Epithelial cell of proximal tubule (primary cell): ENCODE measurements at regions not wholly inside any gene's neighbourhood (a gene's known extent, or its start where the extent isn't known, plus 50 kb on each side); places are given as distances from the start of the nearest gene placed in this dataset.

ENCODE experiments used
- DNase-seq: peaks from one replicate; pipeline ENCODE4 v3.0.0-alpha.2; 2011; ENCODE audit warnings: low read depth
- H3K4me3 ChIP-seq: 2 replicates; pipeline ENCODE4 v1.5.1; 2011; ENCODE audit warnings: low read depth, mild to moderate bottlenecking, low read length
- TF ChIP-seq, protein P1 (sequence below): conservative IDR thresholded peaks from 2 replicates; pipeline ENCODE4 v1.5.1; 2012; ENCODE audit warnings: low read depth, mild to moderate bottlenecking, low read length

DNA sequence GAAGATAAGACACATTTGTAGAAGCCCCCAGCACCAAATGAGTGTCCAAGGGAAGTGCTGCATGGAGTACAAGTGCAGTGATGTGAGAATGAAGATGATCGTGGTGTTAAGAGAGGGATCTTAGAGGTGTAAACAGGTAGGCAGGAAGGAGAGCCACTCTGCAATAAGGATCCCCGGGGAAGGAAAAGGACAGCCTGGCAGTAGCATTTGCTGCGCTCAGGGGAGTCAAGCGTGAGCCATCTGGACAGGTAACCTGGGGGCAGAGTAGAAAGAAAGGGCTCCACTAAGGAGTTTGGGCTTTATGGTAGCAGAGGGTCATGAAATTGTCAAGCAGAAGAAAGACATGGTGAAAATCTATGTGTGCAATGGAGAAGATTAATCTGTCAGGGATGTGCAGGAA is 587.2 kb downstream of the BUD13 start:
- no peak overlapping the region for H3K4me3 ChIP-seq
- DNase-seq, result no peak
- TF ChIP-seq, protein P1, sequence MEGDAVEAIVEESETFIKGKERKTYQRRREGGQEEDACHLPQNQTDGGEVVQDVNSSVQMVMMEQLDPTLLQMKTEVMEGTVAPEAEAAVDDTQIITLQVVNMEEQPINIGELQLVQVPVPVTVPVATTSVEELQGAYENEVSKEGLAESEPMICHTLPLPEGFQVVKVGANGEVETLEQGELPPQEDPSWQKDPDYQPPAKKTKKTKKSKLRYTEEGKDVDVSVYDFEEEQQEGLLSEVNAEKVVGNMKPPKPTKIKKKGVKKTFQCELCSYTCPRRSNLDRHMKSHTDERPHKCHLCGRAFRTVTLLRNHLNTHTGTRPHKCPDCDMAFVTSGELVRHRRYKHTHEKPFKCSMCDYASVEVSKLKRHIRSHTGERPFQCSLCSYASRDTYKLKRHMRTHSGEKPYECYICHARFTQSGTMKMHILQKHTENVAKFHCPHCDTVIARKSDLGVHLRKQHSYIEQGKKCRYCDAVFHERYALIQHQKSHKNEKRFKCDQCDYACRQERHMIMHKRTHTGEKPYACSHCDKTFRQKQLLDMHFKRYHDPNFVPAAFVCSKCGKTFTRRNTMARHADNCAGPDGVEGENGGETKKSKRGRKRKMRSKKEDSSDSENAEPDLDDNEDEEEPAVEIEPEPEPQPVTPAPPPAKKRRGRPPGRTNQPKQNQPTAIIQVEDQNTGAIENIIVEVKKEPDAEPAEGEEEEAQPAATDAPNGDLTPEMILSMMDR, result no peak

DNA sequence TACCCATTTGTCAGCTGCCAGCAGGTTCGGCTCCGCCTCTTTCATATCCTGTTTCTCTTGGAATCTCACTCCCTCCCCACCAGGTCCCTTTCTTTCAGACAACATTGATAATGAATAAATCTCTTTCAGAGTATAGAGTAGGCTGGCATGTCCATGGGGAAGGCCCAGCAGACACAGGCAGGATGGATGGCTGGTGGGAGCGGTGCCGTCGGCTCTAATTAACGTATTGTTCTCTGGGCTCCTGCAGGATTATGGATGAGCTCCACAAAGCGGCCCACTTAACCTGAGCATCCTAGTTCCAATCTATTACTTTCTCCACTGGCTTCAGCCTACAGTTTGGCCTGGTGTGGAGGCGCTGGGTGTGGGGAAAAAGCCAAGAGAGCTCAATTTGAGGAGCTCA is 588.0 kb downstream of the BUD13 start:
- TF ChIP-seq, protein P1, result no peak
- no peak for DNase-seq
- no peak overlapping the region for H3K4me3 ChIP-seq

DNA sequence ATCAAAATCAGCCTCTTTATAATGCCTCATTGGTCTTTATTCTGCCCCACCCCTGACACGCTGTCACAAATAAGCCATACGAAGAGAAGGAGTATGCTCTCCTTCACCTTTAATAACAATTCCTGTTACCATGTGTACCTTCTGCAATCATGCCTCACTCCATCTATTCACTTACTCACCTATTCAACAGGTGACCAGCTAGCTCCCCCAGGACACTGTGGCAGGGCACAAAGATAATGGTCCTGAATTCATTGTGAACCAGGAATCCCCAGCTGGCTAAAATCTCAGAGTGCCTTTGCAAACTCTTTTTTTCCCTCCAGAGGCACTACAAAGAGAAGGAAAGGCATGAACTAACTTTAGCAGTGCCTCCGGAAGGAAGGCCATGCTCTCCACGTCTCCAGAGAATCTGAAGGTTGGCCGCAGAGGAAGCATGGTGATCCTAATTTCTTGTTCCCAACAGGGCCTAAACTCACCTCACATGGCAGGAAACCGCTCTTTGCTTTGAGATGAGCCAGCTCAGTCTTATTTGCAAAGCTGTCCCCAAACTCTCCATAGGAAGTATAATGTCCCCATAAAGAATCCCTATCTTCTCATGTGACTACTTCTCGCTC is 590.3 kb downstream of the BUD13 start:
- no peak overlapping the region for H3K4me3 ChIP-seq
- no peak for DNase-seq
- TF ChIP-seq, protein P1, result no peak

DNA sequence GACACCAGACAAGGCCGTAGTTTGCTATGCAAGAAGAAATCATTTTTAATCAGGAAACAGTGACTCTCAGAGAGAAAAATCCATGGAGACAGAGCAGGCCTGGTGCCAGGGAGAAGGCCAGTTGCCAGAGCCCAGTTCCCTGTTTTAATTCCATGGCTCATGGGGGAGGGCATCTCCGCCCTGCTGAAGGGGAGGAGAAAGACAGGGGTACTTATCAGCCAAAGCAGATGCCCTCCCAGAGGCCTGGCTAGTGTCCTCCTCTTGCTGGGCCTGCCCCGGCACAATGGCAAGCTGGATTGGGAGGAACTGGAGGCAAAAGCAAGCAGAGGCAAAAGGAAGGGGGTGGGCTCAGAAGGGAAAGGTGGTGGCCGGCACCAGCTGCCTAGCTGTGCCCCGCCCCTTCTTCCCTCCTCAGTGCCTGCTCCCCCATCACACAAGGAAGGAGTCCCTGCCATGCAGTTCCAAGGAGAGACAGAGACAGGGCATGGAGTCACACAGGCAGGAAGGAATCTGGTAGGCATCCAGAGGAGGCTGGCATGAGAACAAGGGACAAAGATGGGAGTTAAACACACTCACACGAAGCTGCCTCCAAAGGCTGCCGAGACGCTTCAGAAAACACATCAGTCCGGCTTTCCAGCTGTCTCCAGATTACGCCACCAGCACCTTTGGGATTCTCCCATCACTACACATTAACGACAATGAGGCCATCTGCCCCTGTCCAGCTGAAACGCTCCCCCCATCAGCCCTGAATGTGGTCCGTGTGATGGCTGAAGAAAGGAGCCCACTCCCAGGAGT is 591.8 kb downstream of the BUD13 start:
- TF ChIP-seq, protein P1, result no peak
- no peak overlapping the region for H3K4me3 ChIP-seq
- no peak for DNase-seq

DNA sequence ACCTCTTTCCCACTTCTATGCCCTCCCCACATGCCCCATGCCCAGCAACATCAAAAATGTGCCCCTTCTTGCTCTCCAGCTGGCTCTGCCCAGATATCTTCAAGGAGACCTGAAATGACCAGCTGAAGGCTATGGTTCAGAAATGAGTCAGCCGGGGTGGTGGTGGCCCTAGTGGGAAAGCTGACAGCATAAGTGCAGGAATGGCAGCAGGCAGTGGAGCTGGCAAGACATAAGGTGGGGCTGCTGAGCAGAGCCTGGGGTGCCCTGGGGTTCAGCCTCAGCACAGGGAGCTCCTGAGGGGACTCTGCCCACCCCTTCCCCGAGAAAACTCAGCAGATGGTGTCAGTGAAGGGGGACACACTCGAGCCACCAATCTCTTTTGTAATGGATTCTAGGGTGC is 593.4 kb downstream of the BUD13 start:
- no peak overlapping the region for H3K4me3 ChIP-seq
- no peak for DNase-seq
- TF ChIP-seq, protein P1, result peak; percentile 30

DNA sequence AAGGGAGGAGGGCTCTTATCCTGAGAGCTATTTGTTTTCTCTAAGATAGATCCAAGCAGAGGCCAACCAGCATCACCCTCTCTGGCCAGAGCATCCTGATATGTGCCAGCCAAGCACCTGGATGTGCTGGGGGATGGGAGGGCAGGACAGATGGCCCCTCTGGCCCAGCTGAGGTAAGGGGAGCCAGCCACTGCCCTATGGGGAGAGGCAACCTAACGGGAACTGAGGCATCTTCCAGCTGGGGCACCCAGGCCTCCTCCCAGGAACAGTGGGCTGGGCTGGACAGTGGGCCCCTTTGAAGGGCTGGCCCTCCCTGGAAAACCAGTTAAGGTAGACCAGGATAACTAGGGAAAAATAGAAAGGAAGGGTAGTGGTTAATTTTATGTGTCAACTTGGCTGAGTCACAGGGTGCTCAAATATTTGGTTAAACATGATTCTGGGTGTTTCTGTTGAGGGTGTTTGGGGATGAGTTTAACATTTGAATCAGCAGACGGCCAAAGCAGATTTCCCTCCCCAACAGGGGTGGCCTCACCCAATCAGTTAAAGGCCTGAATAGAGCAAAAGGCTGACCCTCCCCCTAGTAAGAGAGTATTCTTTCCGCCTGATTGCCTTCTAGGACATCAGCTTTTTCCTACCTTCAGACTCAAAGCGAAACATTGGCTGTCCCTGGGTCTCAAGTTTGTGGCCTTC is 595.1 kb downstream of the BUD13 start:
- DNase-seq, result no peak
- H3K4me3 ChIP-seq, result no peak overlapping the region
- TF ChIP-seq, protein P1, result no peak
